ENCODE measurements at regions not wholly inside any gene's neighbourhood (a gene's known extent, or its start where the extent isn't known, plus 50 kb on each side); places are given as distances from the start of the nearest gene placed in this dataset.
"Not testable (repeated sequence)": the region's sequence is repeated elsewhere in the genome, so short reads cannot be mapped to it uniquely, and the experiment has no call there.

- intact Hi-C loops (cut with DNase I) = no loop called here
- DNase-seq (ENCODE audit: low spot score) = no peak
Observed at GRCh38 chr2:22947741-22948140, 437.2 kb upstream of the KLHL29 start.

GRCh38 chr2:22950431-22950830 lies 434.5 kb upstream of the KLHL29 start:
- intact Hi-C loops (cut with DNase I) = no loop called here
- DNase-seq (ENCODE audit: low spot score) = no peak

- no peak for DNase-seq (ENCODE audit: low spot score)
- intact Hi-C loops (cut with DNase I) = no loop called here
Observed at GRCh38 chr2:22952656-22953225, 432.2 kb upstream of the KLHL29 start.

GRCh38 chr2:22957446-22957845 lies 427.5 kb upstream of the KLHL29 start:
- intact Hi-C loops (cut with DNase I) = no loop called here
- DNase-seq (ENCODE audit: low spot score) = no peak

- DNase-seq (ENCODE audit: low spot score) = no peak
- intact Hi-C loops (cut with DNase I) = no loop called here
Observed at GRCh38 chr2:22958308-22958707, 426.7 kb upstream of the KLHL29 start.

GRCh38 chr2:22967756-22968155 lies 417.2 kb upstream of the KLHL29 start:
- DNase-seq (ENCODE audit: low spot score) = no peak
- intact Hi-C loops (cut with DNase I) = no loop called here

- intact Hi-C loops (cut with DNase I) = no loop called here
- no peak for DNase-seq (ENCODE audit: low spot score)
Observed at GRCh38 chr2:22970284-22970975, 414.5 kb upstream of the KLHL29 start.

GRCh38 chr2:22970991-22971390 lies 414.0 kb upstream of the KLHL29 start:
- intact Hi-C loops (cut with DNase I) = no loop called here
- DNase-seq (ENCODE audit: low spot score) = no peak

GRCh38 chr2:22981785-22982184 lies 403.2 kb upstream of the KLHL29 start:
- intact Hi-C loops (cut with DNase I) = no loop called here

GRCh38 chr2:22984152-22984551 lies 400.8 kb upstream of the KLHL29 start:
- DNase-seq (ENCODE audit: low spot score); intact Hi-C loops (cut with DNase I): not testable (repeated sequence)

More at GRCh38 chr2:22981785-22982184, 403.2 kb upstream of the KLHL29 start:
- no peak for DNase-seq (ENCODE audit: low spot score)

- no peak for DNase-seq (ENCODE audit: low spot score)
- intact Hi-C loops (cut with DNase I) = no loop called here
Observed at GRCh38 chr2:22990246-22990645, 394.7 kb upstream of the KLHL29 start.

GRCh38 chr2:22991844-22992243 lies 393.1 kb upstream of the KLHL29 start:
- intact Hi-C loops (cut with DNase I) = no loop called here
- no peak for DNase-seq (ENCODE audit: low spot score)

- intact Hi-C loops (cut with DNase I) = no loop called here
- DNase-seq (ENCODE audit: low spot score) = no peak
Observed at GRCh38 chr2:22992441-22992840, 392.5 kb upstream of the KLHL29 start.

- intact Hi-C loops (cut with DNase I) = no loop called here
- no peak for DNase-seq (ENCODE audit: low spot score)
Observed at GRCh38 chr2:22993250-22993649, 391.7 kb upstream of the KLHL29 start.

- DNase-seq (ENCODE audit: low spot score) = no peak
- intact Hi-C loops (cut with DNase I) = no loop called here
Observed at GRCh38 chr2:22995576-22995975, 389.4 kb upstream of the KLHL29 start.

GRCh38 chr2:22996911-22997310 lies 388.1 kb upstream of the KLHL29 start:
- no peak for DNase-seq (ENCODE audit: low spot score)
- intact Hi-C loops (cut with DNase I) = no loop called here

GRCh38 chr2:22998359-22998758 lies 386.6 kb upstream of the KLHL29 start:
- DNase-seq (ENCODE audit: low spot score) = no peak
- intact Hi-C loops (cut with DNase I) = no loop called here

GRCh38 chr2:22999951-23000350 lies 385.0 kb upstream of the KLHL29 start:
- DNase-seq (ENCODE audit: low spot score) = no peak

GRCh38 chr2:23002234-23002633 lies 382.7 kb upstream of the KLHL29 start:
- intact Hi-C loops (cut with DNase I) = no loop called here
- no peak for DNase-seq (ENCODE audit: low spot score)

More at GRCh38 chr2:22999951-23000350, 385.0 kb upstream of the KLHL29 start:
- intact Hi-C loops (cut with DNase I) = no loop called here

- intact Hi-C loops (cut with DNase I) = no loop called here
- DNase-seq (ENCODE audit: low spot score) = no peak
Observed at GRCh38 chr2:23005469-23005868, 379.5 kb upstream of the KLHL29 start.

- DNase-seq (ENCODE audit: low spot score) = no peak
- intact Hi-C loops (cut with DNase I) = no loop called here
Observed at GRCh38 chr2:23007631-23008235, 377.2 kb upstream of the KLHL29 start.
